H9 (cell line): ENCODE measurements at regions not wholly inside any gene's neighbourhood (a gene's known extent, or its start where the extent isn't known, plus 50 kb on each side); places are given as distances from the start of the nearest gene placed in this dataset.

Source experiments
- DNase-seq: peaks from one replicate; pipeline ENCODE4 v3.0.0-alpha.2; 2017
- H2AFZ ChIP-seq: one replicate; pipeline ENCODE4 v1.6.1; 2013; ENCODE audit warnings: mild to moderate bottlenecking, low read length, control low read depth, moderate library complexity
- H2AK5ac ChIP-seq: 2 replicates; pipeline ENCODE4 v1.6.1; 2013; ENCODE audit warnings: low read length, control low read depth, mixed read lengths; ENCODE audit not compliant: insufficient read length
- H2BK120ac ChIP-seq: one replicate; pipeline ENCODE4 v1.6.1; 2013; ENCODE audit warnings: low read depth, mild to moderate bottlenecking, low read length, control low read depth, inconsistent platforms; ENCODE audit not compliant: poor library complexity, severe bottlenecking
- H2BK12ac ChIP-seq: 2 replicates; pipeline ENCODE4 v1.6.1; 2013; ENCODE audit warnings: low read length, control low read depth, mixed read lengths, low read depth; ENCODE audit not compliant: insufficient read length
- H2BK15ac ChIP-seq: 2 replicates; pipeline ENCODE4 v1.6.1; 2013; ENCODE audit warnings: low read depth, low read length, control low read depth
- H2BK20ac ChIP-seq: one replicate; pipeline ENCODE4 v1.6.1; 2013; ENCODE audit warnings: low read depth, mild to moderate bottlenecking, low read length, control low read depth, inconsistent platforms; ENCODE audit not compliant: poor library complexity, severe bottlenecking
- H2BK5ac ChIP-seq: 2 replicates; pipeline ENCODE4 v1.6.1; 2013; ENCODE audit warnings: low read length, control low read depth, mixed read lengths; ENCODE audit not compliant: insufficient read length
- H3K14ac ChIP-seq: 2 replicates; pipeline ENCODE4 v1.6.1; 2013; ENCODE audit warnings: low read length, control low read depth; ENCODE audit not compliant: insufficient read depth
- H3K18ac ChIP-seq: 2 replicates; pipeline ENCODE4 v1.6.1; 2013; ENCODE audit warnings: low read depth, mild to moderate bottlenecking, mixed read lengths, low read length, control low read depth; ENCODE audit not compliant: insufficient read length
- H3K23ac ChIP-seq: 2 replicates; pipeline ENCODE4 v1.6.1; 2013; ENCODE audit warnings: low read length, control low read depth, mixed read lengths, low read depth; ENCODE audit not compliant: insufficient read length
- H3K23me2 ChIP-seq: 2 replicates; pipeline ENCODE4 v1.6.1; 2013; ENCODE audit warnings: low read depth, mild to moderate bottlenecking, mixed read lengths, low read length, control low read depth; ENCODE audit not compliant: insufficient read length, poor library complexity, severe bottlenecking
- H3K27ac ChIP-seq: 2 replicates; pipeline ENCODE4 v1.5.1; 2013; ENCODE audit warnings: low read length, control low read depth, mixed read lengths, low read depth; ENCODE audit not compliant: insufficient read length
- H3K27me3 ChIP-seq: 2 replicates; pipeline ENCODE4 v1.6.1; 2013; ENCODE audit warnings: low read length, control low read depth, inconsistent platforms; ENCODE audit not compliant: insufficient read depth
- H3K4ac ChIP-seq: 2 replicates; pipeline ENCODE4 v1.6.1; 2013; ENCODE audit warnings: low read depth, mild to moderate bottlenecking, control low read depth, inconsistent platforms, low read length, moderate library complexity
- H3K4me1 ChIP-seq: 2 replicates; pipeline ENCODE4 v1.6.1; 2013; ENCODE audit warnings: low read length, control low read depth, inconsistent platforms; ENCODE audit not compliant: insufficient read depth
- H3K4me2 ChIP-seq: 2 replicates; pipeline ENCODE4 v1.6.1; 2013; ENCODE audit warnings: low read length, control low read depth, mixed read lengths; ENCODE audit not compliant: insufficient read length, insufficient read depth
- H3K56ac ChIP-seq: 2 replicates; pipeline ENCODE4 v1.6.1; 2013; ENCODE audit warnings: low read depth, mild to moderate bottlenecking, mixed read lengths, low read length, control low read depth; ENCODE audit not compliant: insufficient read length
- H3K79me1 ChIP-seq: 2 replicates; pipeline ENCODE4 v1.6.1; 2013; ENCODE audit warnings: low read depth, mild to moderate bottlenecking, moderate library complexity, low read length, control low read depth, inconsistent platforms; ENCODE audit not compliant: insufficient read depth, poor library complexity, severe bottlenecking
- H3K79me2 ChIP-seq: 2 replicates; pipeline ENCODE4 v1.6.1; 2013; ENCODE audit warnings: low read length, control low read depth, inconsistent platforms; ENCODE audit not compliant: insufficient read depth
- H3K9ac ChIP-seq: 2 replicates; pipeline ENCODE4 v1.6.1; 2013; ENCODE audit warnings: low read length, control low read depth, mixed read lengths; ENCODE audit not compliant: insufficient read length; ENCODE audit errors: extremely low read depth
- H3K9me3 ChIP-seq: one replicate; pipeline ENCODE4 v1.6.1; 2013; ENCODE audit warnings: low read depth, low read length, inconsistent platforms; ENCODE audit not compliant: control insufficient read depth
- H3T11ph ChIP-seq: one replicate; pipeline ENCODE4 v1.6.1; 2013; ENCODE audit warnings: mild to moderate bottlenecking, low read length, control low read depth, inconsistent platforms
- H4K20me1 ChIP-seq: one replicate; pipeline ENCODE4 v1.6.1; 2013; ENCODE audit not compliant: control insufficient read depth, insufficient read length, insufficient read depth
- H4K5ac ChIP-seq: 2 replicates; pipeline ENCODE4 v1.6.1; 2013; ENCODE audit warnings: low read depth, mild to moderate bottlenecking, mixed read lengths, low read length, control low read depth; ENCODE audit not compliant: insufficient read length
- H4K8ac ChIP-seq: replicated peaks from 2 replicates; pipeline ENCODE4 v1.6.1; 2013; ENCODE audit warnings: low read length, control low read depth, mixed read lengths, low read depth; ENCODE audit not compliant: insufficient read length
- H4K91ac ChIP-seq: 2 replicates; pipeline ENCODE4 v1.6.1; 2013; ENCODE audit warnings: low read depth, mild to moderate bottlenecking, moderate library complexity, mixed read lengths, low read length, control low read depth; ENCODE audit not compliant: insufficient read length
- H3K27ac Mint-ChIP-seq, 3 experiments: 2 replicates in 2 of 3; 3 replicates in 1 of 3; pipeline ENCODE4 v1.8.0; 2020 to 2021; ENCODE audit warnings: mixed read lengths in 3 of 3, mild to moderate bottlenecking in 1 of 3, moderate library complexity in 1 of 3
- H3K27me3 Mint-ChIP-seq: 2 replicates; pipeline ENCODE4 v1.8.0; 2021; ENCODE audit warnings: low read depth, mild to moderate bottlenecking, moderate library complexity, mixed read lengths
- H3K36me3 Mint-ChIP-seq, 3 experiments: 2 replicates in 2 of 3; 3 replicates in 1 of 3; pipeline ENCODE4 v1.8.0; 2020 to 2021; ENCODE audit warnings: low read depth in 3 of 3, mixed read lengths in 3 of 3; ENCODE audit not compliant: insufficient read depth in 1 of 3
- H3K4me1 Mint-ChIP-seq, 2 experiments: 2 replicates each; pipeline ENCODE4 v1.8.0; 2020; ENCODE audit warnings: mixed read lengths in 2 of 2
- H3K4me3 Mint-ChIP-seq, 2 experiments: 2 replicates in 1 of 2; 3 replicates in 1 of 2; pipeline ENCODE4 v1.8.0; 2020 to 2021; ENCODE audit warnings: mild to moderate bottlenecking in 2 of 2, mixed read lengths in 2 of 2, moderate library complexity in 1 of 2
- H3K9me3 Mint-ChIP-seq, 2 experiments: 2 replicates in 1 of 2; 3 replicates in 1 of 2; pipeline ENCODE4 v1.8.0; 2020; ENCODE audit warnings: mild to moderate bottlenecking in 2 of 2, mixed read lengths in 2 of 2, moderate library complexity in 1 of 2
- WGBS: extraction: QIAGEN DNeasy Blood & Tissue Kit; methylation state at CpG from one replicate; pipeline ENCODE4 v1.1.7; 2013; ENCODE audit warnings: missing lambda C conversion rate, low lambda C conversion rate, mixed read lengths; ENCODE audit not compliant: insufficient read length; ENCODE audit errors: extremely low coverage; 5-methylcytosine and 5-hydroxymethylcytosine counted together
- TF ChIP-seq, protein P1 (sequence below): fragments of 200-600 bp; sonication (generic); conservative IDR thresholded peaks from 3 replicates; pipeline ENCODE4 v1.8.0; 2021; ENCODE audit warnings: antibody characterized with exemption, mild to moderate bottlenecking

GRCh38 chr20:60500038-60500701, 541.9 kb downstream of the CDH26 start:
- Mint-ChIP-seq H3K4me1 (peaks cover 6 to 7% of the 10 kb centered on the region in 2 experiments; a peak in 3 of 4 replicates), H3K4me3 (no peak overlapping the region), H3K27ac (no peak overlapping the region), H3K36me3 (no peaks in the 10 kb centered on the region; a peak in 1 of 7 replicates), H3K9me3 (no peaks in the 10 kb centered on the region), H3K27me3 (peaks cover 1% of the 10 kb centered on the region)
- H3K4me1 ChIP-seq: no peaks in the 10 kb centered on the region; the same call in 1 of the 2 replicates
- H3K4me2 ChIP-seq: no peak overlapping the region
- no peak overlapping the region for H2AFZ ChIP-seq
- H3K23ac ChIP-seq: no peak overlapping the region
- no peaks in the 10 kb centered on the region for H3K79me1 ChIP-seq
- no peak overlapping the region for H4K91ac ChIP-seq
- H3K14ac ChIP-seq: no peak overlapping the region
- no peak for DNase-seq
- H3K23me2 ChIP-seq: no peaks in the 10 kb centered on the region
- H3K18ac ChIP-seq: no peak overlapping the region
- no peak overlapping the region for H3K9ac ChIP-seq
- no peaks in the 10 kb centered on the region for H3K79me2 ChIP-seq
- H2AK5ac ChIP-seq: no peak overlapping the region
- no peak overlapping the region for H2BK120ac ChIP-seq
- no peaks in the 10 kb centered on the region for H3K9me3 ChIP-seq
- no peak overlapping the region for H2BK20ac ChIP-seq
- no peak overlapping the region for H3K27ac ChIP-seq
- H4K8ac ChIP-seq: no peak overlapping the region
- no peak overlapping the region for H2BK12ac ChIP-seq
- WGBS: 100% methylated on average over 3 of the region's 4 CpGs
- H2BK15ac ChIP-seq: no peak overlapping the region
- TF ChIP-seq, protein P1, sequence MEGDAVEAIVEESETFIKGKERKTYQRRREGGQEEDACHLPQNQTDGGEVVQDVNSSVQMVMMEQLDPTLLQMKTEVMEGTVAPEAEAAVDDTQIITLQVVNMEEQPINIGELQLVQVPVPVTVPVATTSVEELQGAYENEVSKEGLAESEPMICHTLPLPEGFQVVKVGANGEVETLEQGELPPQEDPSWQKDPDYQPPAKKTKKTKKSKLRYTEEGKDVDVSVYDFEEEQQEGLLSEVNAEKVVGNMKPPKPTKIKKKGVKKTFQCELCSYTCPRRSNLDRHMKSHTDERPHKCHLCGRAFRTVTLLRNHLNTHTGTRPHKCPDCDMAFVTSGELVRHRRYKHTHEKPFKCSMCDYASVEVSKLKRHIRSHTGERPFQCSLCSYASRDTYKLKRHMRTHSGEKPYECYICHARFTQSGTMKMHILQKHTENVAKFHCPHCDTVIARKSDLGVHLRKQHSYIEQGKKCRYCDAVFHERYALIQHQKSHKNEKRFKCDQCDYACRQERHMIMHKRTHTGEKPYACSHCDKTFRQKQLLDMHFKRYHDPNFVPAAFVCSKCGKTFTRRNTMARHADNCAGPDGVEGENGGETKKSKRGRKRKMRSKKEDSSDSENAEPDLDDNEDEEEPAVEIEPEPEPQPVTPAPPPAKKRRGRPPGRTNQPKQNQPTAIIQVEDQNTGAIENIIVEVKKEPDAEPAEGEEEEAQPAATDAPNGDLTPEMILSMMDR: no peak
- H3K56ac ChIP-seq: no peak overlapping the region
- H2BK5ac ChIP-seq: no peak overlapping the region
- H4K20me1 ChIP-seq: no peaks in the 10 kb centered on the region
- H3K4ac ChIP-seq: no peak overlapping the region
- no peaks in the 10 kb centered on the region for H3K27me3 ChIP-seq
- no peak overlapping the region for H4K5ac ChIP-seq
- H3T11ph ChIP-seq: no peak overlapping the region
